ENCODE measurements at regions not wholly inside any gene's neighbourhood (a gene's known extent, or its start where the extent isn't known, plus 50 kb on each side); places are given as distances from the start of the nearest gene placed in this dataset.

DNA sequence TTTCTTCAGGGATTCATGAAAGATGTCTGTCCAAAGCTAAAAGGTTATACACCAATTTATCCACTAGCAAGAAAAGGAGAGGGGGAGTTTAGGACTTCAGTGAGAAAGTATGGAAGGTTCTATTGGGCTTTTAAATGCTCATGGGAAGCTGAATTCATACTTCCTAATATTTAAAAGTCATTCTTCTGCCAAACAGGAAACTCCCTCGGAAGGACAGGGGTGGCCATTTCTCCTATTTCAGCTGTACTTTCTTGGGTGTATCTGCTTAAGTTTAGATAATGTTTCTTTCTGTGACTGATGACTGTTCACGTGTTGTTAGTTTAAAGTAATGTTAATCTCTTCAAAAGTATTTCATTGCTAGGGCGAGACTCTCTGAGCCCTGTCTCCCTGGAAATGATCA lies 80.5 kb upstream of the IFNGR1 start:
- TF ChIP-seq, protein P1, sequence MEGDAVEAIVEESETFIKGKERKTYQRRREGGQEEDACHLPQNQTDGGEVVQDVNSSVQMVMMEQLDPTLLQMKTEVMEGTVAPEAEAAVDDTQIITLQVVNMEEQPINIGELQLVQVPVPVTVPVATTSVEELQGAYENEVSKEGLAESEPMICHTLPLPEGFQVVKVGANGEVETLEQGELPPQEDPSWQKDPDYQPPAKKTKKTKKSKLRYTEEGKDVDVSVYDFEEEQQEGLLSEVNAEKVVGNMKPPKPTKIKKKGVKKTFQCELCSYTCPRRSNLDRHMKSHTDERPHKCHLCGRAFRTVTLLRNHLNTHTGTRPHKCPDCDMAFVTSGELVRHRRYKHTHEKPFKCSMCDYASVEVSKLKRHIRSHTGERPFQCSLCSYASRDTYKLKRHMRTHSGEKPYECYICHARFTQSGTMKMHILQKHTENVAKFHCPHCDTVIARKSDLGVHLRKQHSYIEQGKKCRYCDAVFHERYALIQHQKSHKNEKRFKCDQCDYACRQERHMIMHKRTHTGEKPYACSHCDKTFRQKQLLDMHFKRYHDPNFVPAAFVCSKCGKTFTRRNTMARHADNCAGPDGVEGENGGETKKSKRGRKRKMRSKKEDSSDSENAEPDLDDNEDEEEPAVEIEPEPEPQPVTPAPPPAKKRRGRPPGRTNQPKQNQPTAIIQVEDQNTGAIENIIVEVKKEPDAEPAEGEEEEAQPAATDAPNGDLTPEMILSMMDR (IDR thresholded peaks at IDR 0.05): no peak
- no peak for TF ChIP-seq POLR2A (IDR thresholded peaks at IDR 0.05)

Measured in lower leg skin (tissue), 3 donors.